Endothelial cell of umbilical vein (primary cell): ENCODE measurements at regions not wholly inside any gene's neighbourhood (a gene's known extent, or its start where the extent isn't known, plus 50 kb on each side); places are given as distances from the start of the nearest gene placed in this dataset.

Experiments
- FOS ChIP-seq: IDR thresholded peaks from 2 replicates; pipeline ENCODE4 v1.6.1; 2011; ENCODE audit warnings: mild to moderate bottlenecking, low read length, moderate library complexity, borderline replicate concordance; ENCODE audit not compliant: insufficient read depth
- JUN ChIP-seq: IDR thresholded peaks from 2 replicates; pipeline ENCODE4 v1.6.1; 2011; ENCODE audit warnings: borderline replicate concordance, low read depth; ENCODE audit not compliant: insufficient read length, insufficient read depth
- MYC ChIP-seq: IDR thresholded peaks from one replicate; pipeline ENCODE4 v1.6.1; 2011; ENCODE audit warnings: mild to moderate bottlenecking, low read depth, low read length
- POLR2A ChIP-seq: IDR thresholded peaks from 2 replicates; pipeline ENCODE4 v1.6.1; 2012; ENCODE audit warnings: low read depth, mild to moderate bottlenecking, control low read depth, low read length
- POLR2AphosphoS5 ChIP-seq: IDR thresholded peaks from 2 replicates; pipeline ENCODE4 v1.6.1; 2012; ENCODE audit warnings: low read depth, mild to moderate bottlenecking, control low read depth, low read length, moderate library complexity; ENCODE audit not compliant: insufficient read depth
- TF ChIP-seq, protein P1 (sequence below), 2 donors: IDR thresholded peaks; 1 replicate in 1 of 2; 2 replicates in 1 of 2; pipeline ENCODE4 v1.5.1; 2011; ENCODE audit warnings: low read length in 2 of 2, mild to moderate bottlenecking in 2 of 2, moderate library complexity in 2 of 2, control low read depth in 1 of 2, inconsistent platforms in 1 of 2, low read depth in 1 of 2; ENCODE audit not compliant: insufficient read depth in 1 of 2; ENCODE audit errors: extremely low read depth in 1 of 2

DNA sequence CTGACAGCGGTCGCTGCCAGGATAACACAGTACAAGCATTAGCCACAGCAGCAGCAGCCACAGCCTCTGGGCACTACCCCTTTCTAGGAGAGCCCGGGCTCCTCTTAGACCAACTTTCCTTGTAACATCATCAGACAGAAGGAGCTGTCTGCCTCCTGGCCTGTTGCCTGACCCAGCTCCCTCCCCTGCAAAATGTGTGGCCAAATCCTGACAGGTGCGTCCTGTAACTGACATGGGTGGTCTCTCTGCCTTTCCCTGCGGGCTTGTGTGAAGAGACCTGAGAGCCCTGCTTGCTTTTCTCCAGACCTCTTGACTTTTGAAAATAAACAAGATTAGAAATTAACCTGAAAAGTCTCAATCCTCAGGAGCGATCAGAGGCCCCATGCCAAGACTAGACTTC, 824.9 kb downstream of the RAPGEF2 start:
- no peak for TF ChIP-seq JUN
- TF ChIP-seq, protein P1, sequence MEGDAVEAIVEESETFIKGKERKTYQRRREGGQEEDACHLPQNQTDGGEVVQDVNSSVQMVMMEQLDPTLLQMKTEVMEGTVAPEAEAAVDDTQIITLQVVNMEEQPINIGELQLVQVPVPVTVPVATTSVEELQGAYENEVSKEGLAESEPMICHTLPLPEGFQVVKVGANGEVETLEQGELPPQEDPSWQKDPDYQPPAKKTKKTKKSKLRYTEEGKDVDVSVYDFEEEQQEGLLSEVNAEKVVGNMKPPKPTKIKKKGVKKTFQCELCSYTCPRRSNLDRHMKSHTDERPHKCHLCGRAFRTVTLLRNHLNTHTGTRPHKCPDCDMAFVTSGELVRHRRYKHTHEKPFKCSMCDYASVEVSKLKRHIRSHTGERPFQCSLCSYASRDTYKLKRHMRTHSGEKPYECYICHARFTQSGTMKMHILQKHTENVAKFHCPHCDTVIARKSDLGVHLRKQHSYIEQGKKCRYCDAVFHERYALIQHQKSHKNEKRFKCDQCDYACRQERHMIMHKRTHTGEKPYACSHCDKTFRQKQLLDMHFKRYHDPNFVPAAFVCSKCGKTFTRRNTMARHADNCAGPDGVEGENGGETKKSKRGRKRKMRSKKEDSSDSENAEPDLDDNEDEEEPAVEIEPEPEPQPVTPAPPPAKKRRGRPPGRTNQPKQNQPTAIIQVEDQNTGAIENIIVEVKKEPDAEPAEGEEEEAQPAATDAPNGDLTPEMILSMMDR (IDR thresholded peaks at IDR 0.05; ENCODE audit: extremely low read depth in 1 of 2, insufficient read depth in 1 of 2, low read depth in 1 of 2, low read length in 2 of 2): no peak
- TF ChIP-seq POLR2AphosphoS5: no peak
- TF ChIP-seq FOS: no peak
- TF ChIP-seq POLR2A: no peak
- no peak for TF ChIP-seq MYC
